ENCODE measurements at regions not wholly inside any gene's neighbourhood (a gene's known extent, or its start where the extent isn't known, plus 50 kb on each side); places are given as distances from the start of the nearest gene placed in this dataset.
A peak's percentile ranks its signal among the peaks of the same experiment; 100 is the strongest.

- no peak for TF ChIP-seq CTCF (IDR thresholded peaks at IDR 0.05 in 2 of 3, conservative IDR thresholded peaks at IDR 0.05 in 1 of 3; ENCODE audit: borderline replicate concordance in 1 of 3, insufficient read depth in 1 of 3, low read depth in 2 of 3, low read length in 2 of 3)
- no peak for TF ChIP-seq EZH2 (IDR thresholded peaks at IDR 0.05)
- TF ChIP-seq ZFX (IDR thresholded peaks at IDR 0.05), result no peak
- no peak for TF ChIP-seq ATF3 (IDR thresholded peaks at IDR 0.05)
- no peak for TF ChIP-seq POLR2A (IDR thresholded peaks at IDR 0.05; ENCODE audit: borderline replicate concordance, extremely low read depth, insufficient read depth, insufficient read length)
- TF ChIP-seq POLR2AphosphoS5 (IDR thresholded peaks at IDR 0.05; ENCODE audit: low read depth, low read length), result no peak
- TF ChIP-seq, protein P1, sequence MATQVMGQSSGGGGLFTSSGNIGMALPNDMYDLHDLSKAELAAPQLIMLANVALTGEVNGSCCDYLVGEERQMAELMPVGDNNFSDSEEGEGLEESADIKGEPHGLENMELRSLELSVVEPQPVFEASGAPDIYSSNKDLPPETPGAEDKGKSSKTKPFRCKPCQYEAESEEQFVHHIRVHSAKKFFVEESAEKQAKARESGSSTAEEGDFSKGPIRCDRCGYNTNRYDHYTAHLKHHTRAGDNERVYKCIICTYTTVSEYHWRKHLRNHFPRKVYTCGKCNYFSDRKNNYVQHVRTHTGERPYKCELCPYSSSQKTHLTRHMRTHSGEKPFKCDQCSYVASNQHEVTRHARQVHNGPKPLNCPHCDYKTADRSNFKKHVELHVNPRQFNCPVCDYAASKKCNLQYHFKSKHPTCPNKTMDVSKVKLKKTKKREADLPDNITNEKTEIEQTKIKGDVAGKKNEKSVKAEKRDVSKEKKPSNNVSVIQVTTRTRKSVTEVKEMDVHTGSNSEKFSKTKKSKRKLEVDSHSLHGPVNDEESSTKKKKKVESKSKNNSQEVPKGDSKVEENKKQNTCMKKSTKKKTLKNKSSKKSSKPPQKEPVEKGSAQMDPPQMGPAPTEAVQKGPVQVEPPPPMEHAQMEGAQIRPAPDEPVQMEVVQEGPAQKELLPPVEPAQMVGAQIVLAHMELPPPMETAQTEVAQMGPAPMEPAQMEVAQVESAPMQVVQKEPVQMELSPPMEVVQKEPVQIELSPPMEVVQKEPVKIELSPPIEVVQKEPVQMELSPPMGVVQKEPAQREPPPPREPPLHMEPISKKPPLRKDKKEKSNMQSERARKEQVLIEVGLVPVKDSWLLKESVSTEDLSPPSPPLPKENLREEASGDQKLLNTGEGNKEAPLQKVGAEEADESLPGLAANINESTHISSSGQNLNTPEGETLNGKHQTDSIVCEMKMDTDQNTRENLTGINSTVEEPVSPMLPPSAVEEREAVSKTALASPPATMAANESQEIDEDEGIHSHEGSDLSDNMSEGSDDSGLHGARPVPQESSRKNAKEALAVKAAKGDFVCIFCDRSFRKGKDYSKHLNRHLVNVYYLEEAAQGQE (IDR thresholded peaks at IDR 0.05; ENCODE audit: low read depth), result no peak
- TF ChIP-seq EZH2phosphoT487 (IDR thresholded peaks at IDR 0.05; ENCODE audit: borderline replicate concordance), result no peak
- peak; percentile 80 for TF ChIP-seq TCF7L2 (IDR thresholded peaks at IDR 0.05; ENCODE audit: borderline replicate concordance, extremely low read depth, insufficient read depth, insufficient read length)
- TF ChIP-seq, protein P2, sequence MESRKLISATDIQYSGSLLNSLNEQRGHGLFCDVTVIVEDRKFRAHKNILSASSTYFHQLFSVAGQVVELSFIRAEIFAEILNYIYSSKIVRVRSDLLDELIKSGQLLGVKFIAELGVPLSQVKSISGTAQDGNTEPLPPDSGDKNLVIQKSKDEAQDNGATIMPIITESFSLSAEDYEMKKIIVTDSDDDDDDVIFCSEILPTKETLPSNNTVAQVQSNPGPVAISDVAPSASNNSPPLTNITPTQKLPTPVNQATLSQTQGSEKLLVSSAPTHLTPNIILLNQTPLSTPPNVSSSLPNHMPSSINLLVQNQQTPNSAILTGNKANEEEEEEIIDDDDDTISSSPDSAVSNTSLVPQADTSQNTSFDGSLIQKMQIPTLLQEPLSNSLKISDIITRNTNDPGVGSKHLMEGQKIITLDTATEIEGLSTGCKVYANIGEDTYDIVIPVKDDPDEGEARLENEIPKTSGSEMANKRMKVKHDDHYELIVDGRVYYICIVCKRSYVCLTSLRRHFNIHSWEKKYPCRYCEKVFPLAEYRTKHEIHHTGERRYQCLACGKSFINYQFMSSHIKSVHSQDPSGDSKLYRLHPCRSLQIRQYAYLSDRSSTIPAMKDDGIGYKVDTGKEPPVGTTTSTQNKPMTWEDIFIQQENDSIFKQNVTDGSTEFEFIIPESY (IDR thresholded peaks at IDR 0.05; ENCODE audit: extremely low read depth, insufficient replicate concordance, low read length), result no peak
- no peak for TF ChIP-seq RAD21 (IDR thresholded peaks at IDR 0.05; ENCODE audit: low read depth)
- no peak for TF ChIP-seq SIN3A (IDR thresholded peaks at IDR 0.05; ENCODE audit: low read depth)
- no peak for TF ChIP-seq SRF (IDR thresholded peaks at IDR 0.05; ENCODE audit: low read depth)
These were observed 768.1 kb upstream of the TBX3 start for GRCh38 chr12:115451780-115452736.

All from HCT116 (cell line).